HFF-Myc (cell line): ENCODE measurements at regions not wholly inside any gene's neighbourhood (a gene's known extent, or its start where the extent isn't known, plus 50 kb on each side); places are given as distances from the start of the nearest gene placed in this dataset.
A peak's percentile ranks its signal among the peaks of the same experiment; 100 is the strongest.
"Not testable (repeated sequence)": the region's sequence is repeated elsewhere in the genome, so short reads cannot be mapped to it uniquely, and the experiment has no call there.

ENCODE experiments used
- DNase-seq: peaks from one replicate; pipeline ENCODE4 v3.0.0-alpha.2; 2011; ENCODE audit warnings: low read depth; ENCODE audit errors: extremely low read depth
- H3K4me3 ChIP-seq: replicated peaks from 2 replicates; pipeline ENCODE4 v1.5.1; 2011; ENCODE audit warnings: low read depth, mild to moderate bottlenecking, control low read depth, low read length
- TF ChIP-seq, protein P1 (sequence below): IDR thresholded peaks from 2 replicates; pipeline ENCODE4 v1.5.1; 2012; ENCODE audit warnings: mild to moderate bottlenecking, low read depth, low read length, control low read depth; ENCODE audit errors: missing control alignments

DNA sequence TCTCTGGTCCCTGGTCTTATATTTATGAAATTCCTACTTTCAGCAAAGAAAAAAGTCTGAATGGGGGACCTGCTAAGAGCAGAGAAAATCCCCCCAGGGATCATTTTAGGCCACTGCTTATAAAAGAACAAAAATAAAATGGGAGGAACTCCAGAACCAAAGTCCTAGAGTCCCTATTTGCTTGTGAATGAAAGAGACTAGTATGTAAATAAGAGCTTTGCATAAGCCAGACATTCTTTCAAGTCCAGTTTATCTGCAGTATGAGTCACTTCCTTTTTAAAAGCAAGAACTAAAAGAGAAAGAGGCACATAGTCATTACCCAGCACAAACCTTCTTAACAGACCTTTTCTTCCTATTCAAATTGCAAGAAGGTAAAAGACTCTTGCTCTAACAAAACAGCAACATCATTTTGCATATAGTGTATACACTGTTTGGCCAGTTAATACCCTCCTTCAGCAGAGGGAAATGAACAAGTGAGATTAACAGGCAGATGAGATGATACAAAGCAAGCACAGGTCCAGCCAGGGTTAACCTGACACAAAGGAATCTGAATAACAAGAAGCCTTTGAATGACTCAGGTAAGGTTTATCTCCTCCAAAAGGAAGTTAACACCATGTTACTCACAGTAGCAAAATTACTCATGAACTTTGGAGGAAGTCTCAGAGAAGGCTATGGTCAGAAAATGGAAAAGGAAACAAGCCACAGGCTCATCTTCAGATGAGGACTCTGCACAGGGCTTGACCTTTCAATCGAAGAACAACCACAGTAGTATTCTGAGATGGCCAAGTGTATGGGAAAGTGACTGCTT lies 87.3 kb downstream of the PHLDA1 start:
- TF ChIP-seq, protein P1, sequence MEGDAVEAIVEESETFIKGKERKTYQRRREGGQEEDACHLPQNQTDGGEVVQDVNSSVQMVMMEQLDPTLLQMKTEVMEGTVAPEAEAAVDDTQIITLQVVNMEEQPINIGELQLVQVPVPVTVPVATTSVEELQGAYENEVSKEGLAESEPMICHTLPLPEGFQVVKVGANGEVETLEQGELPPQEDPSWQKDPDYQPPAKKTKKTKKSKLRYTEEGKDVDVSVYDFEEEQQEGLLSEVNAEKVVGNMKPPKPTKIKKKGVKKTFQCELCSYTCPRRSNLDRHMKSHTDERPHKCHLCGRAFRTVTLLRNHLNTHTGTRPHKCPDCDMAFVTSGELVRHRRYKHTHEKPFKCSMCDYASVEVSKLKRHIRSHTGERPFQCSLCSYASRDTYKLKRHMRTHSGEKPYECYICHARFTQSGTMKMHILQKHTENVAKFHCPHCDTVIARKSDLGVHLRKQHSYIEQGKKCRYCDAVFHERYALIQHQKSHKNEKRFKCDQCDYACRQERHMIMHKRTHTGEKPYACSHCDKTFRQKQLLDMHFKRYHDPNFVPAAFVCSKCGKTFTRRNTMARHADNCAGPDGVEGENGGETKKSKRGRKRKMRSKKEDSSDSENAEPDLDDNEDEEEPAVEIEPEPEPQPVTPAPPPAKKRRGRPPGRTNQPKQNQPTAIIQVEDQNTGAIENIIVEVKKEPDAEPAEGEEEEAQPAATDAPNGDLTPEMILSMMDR = no peak
- H3K4me3 ChIP-seq = no peak overlapping the region
- peak; percentile 72 for DNase-seq

DNA sequence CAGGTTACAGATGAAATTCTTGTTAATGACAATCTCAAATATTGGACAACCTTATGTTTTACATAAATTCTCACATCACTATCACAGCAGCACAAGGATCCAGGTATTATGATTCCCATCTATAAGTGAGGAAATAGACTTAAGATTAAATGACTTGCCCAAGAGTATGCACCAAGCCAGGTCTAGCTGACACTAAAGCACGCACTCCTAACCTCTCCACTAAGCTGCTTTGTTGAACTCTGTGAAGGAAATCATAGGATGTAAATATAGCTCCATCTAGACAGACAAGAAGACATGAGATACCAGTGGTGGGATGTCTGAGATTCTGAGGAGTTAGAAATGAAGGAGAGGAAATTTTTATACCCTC lies 87.9 kb downstream of the PHLDA1 start:
- TF ChIP-seq, protein P1 = no peak
- no peak for DNase-seq
- no peak overlapping the region for H3K4me3 ChIP-seq

DNA sequence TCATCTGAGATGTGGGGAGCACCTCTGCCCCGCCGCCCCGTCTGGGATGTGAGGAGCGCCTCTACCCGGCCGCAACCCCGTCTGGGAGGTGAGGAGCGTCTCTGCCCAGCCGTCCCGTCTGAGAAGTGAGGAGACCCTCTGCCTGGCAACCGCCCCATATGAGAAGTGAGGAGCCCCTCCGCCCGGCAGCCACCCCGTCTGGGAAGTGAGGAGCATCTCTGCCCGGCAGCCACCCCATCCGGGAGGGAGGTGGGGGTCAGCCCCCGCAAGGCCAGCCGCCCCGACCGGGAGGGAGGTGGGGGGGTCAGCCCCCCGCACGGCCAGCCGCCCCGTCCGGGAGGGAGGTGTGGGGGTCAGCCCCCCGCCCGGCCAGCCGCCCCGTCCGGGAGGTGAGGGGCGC lies 89.9 kb downstream of the PHLDA1 start:
- H3K4me3 ChIP-seq, DNase-seq: not testable (repeated sequence)

DNA sequence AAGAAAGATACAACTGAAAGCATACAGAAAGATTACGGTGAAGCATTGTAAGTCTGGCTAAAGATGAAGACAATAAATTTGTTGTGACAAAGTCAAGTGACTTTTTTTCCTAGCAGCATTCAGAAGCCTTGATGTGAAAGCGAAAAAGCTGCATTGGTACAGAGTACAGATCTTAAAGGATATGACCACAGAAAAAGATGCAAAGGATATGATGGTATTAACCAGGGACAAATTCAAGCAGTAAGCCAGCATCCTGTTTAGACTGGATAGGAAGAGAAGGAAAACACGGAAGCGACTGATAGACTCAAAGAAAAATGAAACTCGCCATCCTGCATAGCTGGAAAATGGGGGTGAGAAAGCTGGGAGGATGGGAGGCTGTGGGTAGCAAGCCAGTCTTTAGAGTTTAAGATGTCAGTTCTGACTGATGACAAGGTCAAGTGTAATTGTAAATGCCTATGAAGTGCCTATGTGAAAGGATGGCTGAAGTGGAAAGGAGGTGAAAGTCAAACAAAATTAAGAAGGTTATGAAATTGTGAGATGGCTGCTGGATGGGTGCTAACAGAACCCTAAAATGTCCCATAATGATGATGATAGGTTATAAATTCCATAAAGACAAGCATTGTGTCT lies 92.4 kb downstream of the PHLDA1 start:
- no peak for DNase-seq
- no peak overlapping the region for H3K4me3 ChIP-seq
- TF ChIP-seq, protein P1 = no peak

DNA sequence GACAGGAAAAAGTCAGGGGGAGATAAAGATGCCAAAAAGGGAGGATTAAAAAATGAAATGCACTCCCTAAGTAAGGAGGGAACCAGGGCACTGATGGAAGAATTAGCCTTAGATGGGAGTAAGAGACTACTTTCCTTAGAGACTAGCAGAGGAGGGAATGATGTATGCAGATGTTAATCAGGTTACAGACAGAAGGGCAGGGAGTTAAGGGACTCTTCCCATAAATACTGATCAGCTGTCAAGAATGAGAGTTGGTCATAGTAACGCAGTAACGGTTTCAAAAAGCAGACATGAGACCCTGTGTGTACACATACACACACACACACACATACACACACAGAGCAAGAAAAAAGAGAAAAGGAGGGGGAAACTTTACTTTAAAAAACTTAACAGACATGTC lies 93.4 kb downstream of the PHLDA1 start:
- no peak for DNase-seq
- TF ChIP-seq, protein P1 = no peak
- H3K4me3 ChIP-seq = no peak overlapping the region

DNA sequence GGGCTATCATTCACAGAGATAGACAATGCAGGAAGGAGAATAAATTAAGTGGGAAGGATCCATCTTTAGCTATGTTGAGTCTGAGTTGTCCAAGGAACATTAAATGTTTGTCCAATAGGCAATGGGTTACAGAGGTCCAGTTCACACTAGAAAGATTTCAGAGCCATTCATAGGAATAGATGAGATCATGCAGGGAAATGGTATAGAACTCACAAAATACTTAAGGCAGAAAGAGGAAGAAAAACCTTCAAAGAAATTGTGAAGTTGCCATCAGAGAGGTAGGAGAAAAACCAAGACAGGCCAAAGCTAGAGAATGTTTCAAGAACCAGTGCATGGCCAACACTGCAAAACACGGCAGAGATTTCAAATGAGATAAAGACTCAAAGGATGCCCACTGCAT lies 94.1 kb downstream of the PHLDA1 start:
- TF ChIP-seq, protein P1 = no peak
- no peak overlapping the region for H3K4me3 ChIP-seq
- DNase-seq = no peak

DNA sequence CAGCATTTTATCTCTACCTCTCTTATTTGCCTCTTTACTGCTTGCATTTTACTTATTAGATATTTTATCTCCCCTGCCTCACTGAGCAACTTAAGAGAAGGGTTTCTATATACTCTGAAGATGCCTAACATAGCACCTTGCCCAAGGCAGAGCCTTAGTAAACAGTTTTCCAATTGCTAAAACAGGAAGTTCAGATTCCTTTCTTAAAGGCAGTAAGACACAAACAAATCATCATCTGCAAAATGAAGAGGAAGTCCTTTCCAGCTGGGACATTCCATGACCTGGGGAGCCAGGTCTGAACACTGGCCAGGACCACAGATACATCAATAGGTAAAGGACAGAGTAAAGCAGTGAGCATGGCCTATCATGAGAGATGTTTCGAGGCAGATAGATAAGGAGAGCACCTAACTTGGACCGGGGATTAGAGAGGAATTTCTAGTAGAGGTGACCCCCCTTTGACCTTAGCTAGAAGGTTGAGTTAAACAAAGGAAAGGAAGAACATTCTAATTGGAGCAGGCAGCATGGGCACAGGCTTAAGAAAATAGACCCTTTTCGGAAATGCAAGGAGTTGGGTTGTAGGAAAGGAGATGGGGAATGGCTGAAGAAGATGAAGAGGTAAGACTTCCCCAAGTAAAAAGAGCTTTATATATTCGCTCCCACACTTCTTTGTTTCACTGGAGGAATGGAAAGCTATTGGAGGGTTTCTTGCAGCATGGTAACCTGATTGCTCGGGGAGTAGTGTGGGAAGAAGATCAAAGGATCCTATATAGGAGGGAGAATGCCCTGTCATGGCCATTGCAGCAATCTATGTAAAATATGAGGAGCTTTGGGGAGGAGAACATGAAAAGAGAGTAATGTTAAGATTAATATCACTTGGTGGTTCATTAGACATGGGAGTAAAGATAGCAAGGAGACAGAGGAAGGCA lies 94.8 kb downstream of the PHLDA1 start:
- TF ChIP-seq, protein P1 = no peak
- no peak overlapping the region for H3K4me3 ChIP-seq
- no peak for DNase-seq
